ENCODE measurements at regions not wholly inside any gene's neighbourhood (a gene's known extent, or its start where the extent isn't known, plus 50 kb on each side); places are given as distances from the start of the nearest gene placed in this dataset.

DNA sequence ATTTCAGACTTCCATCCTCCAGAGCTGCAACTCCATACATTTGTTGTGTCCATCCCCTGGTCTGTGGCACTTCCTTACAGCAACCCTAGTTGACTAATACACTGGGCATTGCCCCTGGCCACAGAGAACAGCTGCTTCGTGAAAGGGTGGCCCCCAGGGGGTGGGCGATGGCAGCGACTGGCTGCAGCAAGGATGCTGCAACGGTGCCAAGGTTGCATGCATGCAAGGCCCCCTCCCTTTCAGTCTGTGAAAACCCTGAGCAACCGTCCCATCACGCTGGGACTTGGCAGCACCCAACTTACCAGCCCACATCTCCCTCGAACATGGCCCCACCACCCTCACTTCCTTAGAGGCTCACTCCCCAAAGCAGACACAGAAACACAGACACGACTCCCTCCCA, 162.5 kb downstream of the MED10 start:
- no peaks in the 10 kb centered on the region for H3K36me3 ChIP-seq
- WGBS, 2 donors, result 68 to 82% methylated on average over 8 of the region's 8 CpGs

DNA sequence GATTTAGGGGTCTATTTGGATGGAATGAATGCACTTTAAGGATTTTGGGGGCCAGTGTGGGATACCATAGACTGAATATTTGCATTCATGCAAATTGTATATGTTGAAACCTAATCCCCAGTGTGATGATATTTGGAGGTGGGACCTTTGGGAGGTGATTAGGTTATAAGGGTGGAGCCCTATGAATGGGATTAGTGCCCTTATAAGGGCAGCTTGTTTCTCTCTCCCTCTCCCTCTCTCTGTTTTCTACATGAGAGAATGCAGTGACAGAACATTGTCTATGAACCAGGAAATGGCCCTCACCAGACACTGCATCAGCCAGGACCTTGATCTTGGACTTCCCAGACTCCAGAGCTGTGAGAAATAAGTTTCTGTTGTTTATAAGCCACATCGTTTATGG, 166.1 kb downstream of the MED10 start:
- H3K27me3 ChIP-seq, result no peaks in the 10 kb centered on the region
- no peak for DNase-seq (ENCODE audit: low spot score in 2 of 2)
- H3K4me1 ChIP-seq, result peaks cover 0 to 2% (median 0%) of the 10 kb centered on the region in 4 donors
- TF ChIP-seq, protein P1, sequence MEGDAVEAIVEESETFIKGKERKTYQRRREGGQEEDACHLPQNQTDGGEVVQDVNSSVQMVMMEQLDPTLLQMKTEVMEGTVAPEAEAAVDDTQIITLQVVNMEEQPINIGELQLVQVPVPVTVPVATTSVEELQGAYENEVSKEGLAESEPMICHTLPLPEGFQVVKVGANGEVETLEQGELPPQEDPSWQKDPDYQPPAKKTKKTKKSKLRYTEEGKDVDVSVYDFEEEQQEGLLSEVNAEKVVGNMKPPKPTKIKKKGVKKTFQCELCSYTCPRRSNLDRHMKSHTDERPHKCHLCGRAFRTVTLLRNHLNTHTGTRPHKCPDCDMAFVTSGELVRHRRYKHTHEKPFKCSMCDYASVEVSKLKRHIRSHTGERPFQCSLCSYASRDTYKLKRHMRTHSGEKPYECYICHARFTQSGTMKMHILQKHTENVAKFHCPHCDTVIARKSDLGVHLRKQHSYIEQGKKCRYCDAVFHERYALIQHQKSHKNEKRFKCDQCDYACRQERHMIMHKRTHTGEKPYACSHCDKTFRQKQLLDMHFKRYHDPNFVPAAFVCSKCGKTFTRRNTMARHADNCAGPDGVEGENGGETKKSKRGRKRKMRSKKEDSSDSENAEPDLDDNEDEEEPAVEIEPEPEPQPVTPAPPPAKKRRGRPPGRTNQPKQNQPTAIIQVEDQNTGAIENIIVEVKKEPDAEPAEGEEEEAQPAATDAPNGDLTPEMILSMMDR (IDR thresholded peaks at IDR 0.05), result no peak
- TF ChIP-seq POLR2A (IDR thresholded peaks at IDR 0.05), result no peak
- no peak for TF ChIP-seq EP300 (IDR thresholded peaks at IDR 0.05)
- H3K36me3 ChIP-seq, result no peaks in the 10 kb centered on the region
- H3K9me3 ChIP-seq, result peaks cover 0 to 7% (median 0%) of the 10 kb centered on the region in 4 donors
- H3K27ac ChIP-seq, result no peak overlapping the region
- WGBS, 2 donors, result 71% methylated on average over 1 of the region's 1 CpG
- H3K4me3 ChIP-seq, result no peak overlapping the region

More for the DNA sequence above, 162.5 kb downstream of the MED10 start:
- Histone ChIP-seq H3K9me3 (peaks cover 0 to 7% (median 0%) of the 10 kb centered on the region in 4 donors), H3K4me3 (no peak overlapping the region), H3K4me1 (peaks cover 0 to 3% (median 0%) of the 10 kb centered on the region in 4 donors), H3K27ac (no peak overlapping the region), H3K27me3 (no peaks in the 10 kb centered on the region)
- TF ChIP-seq EP300 (IDR thresholded peaks at IDR 0.05) (no peak), POLR2A (IDR thresholded peaks at IDR 0.05) (no peak)
- TF ChIP-seq, protein P1 (IDR thresholded peaks at IDR 0.05), result no peak
- no peak for DNase-seq (ENCODE audit: low spot score in 2 of 2)

DNA sequence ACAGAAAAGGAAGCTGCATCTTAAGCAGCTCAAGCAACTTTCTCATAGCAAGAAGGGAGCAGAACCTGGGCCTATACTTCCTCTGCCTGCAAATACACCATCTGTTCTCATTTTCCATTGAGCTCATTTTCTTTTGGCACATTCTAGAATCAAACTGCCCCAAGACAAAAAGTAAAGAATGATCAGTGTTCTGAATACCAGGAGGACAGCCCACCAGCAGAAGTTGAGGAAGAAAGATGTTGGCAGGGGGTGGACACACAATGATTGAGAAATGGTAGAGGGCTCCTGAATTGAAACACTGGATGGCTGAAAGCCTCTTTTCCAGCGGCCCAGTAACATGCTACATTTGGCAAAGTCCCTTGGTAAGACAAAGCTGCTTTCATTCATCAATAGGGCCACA, 171.8 kb downstream of the MED10 start:
- 47 to 63% methylated on average over 1 of the region's 1 CpG for WGBS, 2 donors

DNA sequence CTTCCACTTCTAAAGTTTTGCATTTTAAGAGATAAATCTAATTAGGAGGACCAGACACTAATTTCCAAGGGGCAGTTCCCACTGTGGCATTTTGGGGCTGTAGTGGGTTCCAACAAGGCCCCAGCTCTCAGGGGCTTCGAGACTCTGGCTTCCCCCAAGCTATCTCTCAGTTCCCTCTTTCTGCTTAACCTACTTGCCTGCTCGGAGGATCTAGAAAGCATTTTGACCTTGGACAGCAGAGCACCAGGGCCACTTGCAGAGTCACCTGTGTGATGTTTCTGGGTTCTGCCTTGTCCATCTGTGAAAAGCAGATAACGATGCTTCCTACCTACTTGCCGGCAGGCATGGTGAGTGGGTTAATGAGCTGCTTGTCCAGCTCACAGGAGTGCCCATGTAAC, 175.4 kb downstream of the MED10 start:
- WGBS, 2 donors, result 64 to 74% methylated on average over 4 of the region's 4 CpGs
- Histone ChIP-seq H3K27ac (no peak overlapping the region), H3K36me3 (no peaks in the 10 kb centered on the region), H3K27me3 (no peaks in the 10 kb centered on the region), H3K4me3 (no peak overlapping the region), H3K9me3 (no peaks in the 10 kb centered on the region), H3K4me1 (no peaks in the 10 kb centered on the region)
- TF ChIP-seq POLR2A (IDR thresholded peaks at IDR 0.05) (no peak), EP300 (IDR thresholded peaks at IDR 0.05) (no peak)
- TF ChIP-seq, protein P1 (IDR thresholded peaks at IDR 0.05), result no peak
- DNase-seq (ENCODE audit: low spot score in 2 of 2), result no peak

More for the DNA sequence above, 171.8 kb downstream of the MED10 start:
- H3K27me3 ChIP-seq, result no peaks in the 10 kb centered on the region
- TF ChIP-seq EP300 (IDR thresholded peaks at IDR 0.05), result no peak
- no peak for TF ChIP-seq POLR2A (IDR thresholded peaks at IDR 0.05)
- TF ChIP-seq, protein P1 (IDR thresholded peaks at IDR 0.05), result no peak
- DNase-seq (ENCODE audit: low spot score in 2 of 2), result no peak
- H3K27ac ChIP-seq, result no peak overlapping the region
- no peaks in the 10 kb centered on the region for H3K9me3 ChIP-seq
- H3K36me3 ChIP-seq, result no peaks in the 10 kb centered on the region
- no peaks in the 10 kb centered on the region for H3K4me1 ChIP-seq
- no peak overlapping the region for H3K4me3 ChIP-seq

DNA sequence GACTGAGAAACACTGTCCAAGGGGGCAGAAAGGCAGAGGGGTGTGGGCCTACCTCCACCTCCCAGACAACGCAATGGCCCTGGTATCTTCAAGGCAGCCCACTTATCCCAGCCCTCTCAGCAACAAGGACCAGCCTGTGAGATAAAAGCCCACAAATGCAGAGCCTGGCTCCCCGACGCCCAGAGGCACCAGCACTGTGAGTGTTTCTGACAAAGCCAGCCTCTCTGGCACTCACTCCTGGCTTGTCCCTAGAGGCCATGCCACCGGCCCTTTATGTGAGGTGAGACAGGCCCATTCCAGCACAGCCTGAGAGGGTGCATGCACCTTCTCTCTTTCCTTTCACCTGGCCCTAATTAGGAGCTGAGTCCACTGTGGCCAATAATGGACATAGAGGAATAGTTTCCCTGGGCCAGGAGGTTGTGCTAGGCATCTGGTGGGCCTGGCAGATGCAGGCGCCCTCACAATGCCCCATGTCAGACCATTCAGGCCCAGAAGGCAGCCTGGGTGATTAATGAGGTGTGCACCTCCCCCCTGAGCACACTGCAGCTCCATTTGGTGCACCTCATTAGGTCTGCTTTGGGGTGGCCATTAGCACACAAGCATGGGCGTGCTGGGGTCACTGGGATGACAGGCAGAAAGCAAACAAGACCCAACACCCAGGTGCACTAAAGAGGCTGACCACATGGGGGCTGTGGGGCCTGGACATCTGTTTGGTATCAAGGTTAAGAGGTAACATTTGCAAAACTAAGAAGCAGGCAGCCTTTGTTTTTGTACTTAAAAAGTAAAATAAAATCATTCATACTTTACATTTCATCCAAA, 176.0 kb downstream of the MED10 start:
- WGBS, 2 donors, result 62 to 77% methylated on average over 5 to 6 of the region's 6 CpGs
- H3K9me3 ChIP-seq, result no peaks in the 10 kb centered on the region
- H3K36me3 ChIP-seq, result no peaks in the 10 kb centered on the region
- TF ChIP-seq, protein P1 (IDR thresholded peaks at IDR 0.05), result no peak
- TF ChIP-seq POLR2A (IDR thresholded peaks at IDR 0.05) (no peak), EP300 (IDR thresholded peaks at IDR 0.05) (no peak)
- no peak overlapping the region for H3K27ac ChIP-seq
- no peaks in the 10 kb centered on the region for H3K27me3 ChIP-seq
- H3K4me1 ChIP-seq, result no peaks in the 10 kb centered on the region
- no peak overlapping the region for H3K4me3 ChIP-seq
- DNase-seq (ENCODE audit: low spot score in 2 of 2), result no peak
